ENCODE measurements at regions not wholly inside any gene's neighbourhood (a gene's known extent, or its start where the extent isn't known, plus 50 kb on each side); places are given as distances from the start of the nearest gene placed in this dataset.

DNA sequence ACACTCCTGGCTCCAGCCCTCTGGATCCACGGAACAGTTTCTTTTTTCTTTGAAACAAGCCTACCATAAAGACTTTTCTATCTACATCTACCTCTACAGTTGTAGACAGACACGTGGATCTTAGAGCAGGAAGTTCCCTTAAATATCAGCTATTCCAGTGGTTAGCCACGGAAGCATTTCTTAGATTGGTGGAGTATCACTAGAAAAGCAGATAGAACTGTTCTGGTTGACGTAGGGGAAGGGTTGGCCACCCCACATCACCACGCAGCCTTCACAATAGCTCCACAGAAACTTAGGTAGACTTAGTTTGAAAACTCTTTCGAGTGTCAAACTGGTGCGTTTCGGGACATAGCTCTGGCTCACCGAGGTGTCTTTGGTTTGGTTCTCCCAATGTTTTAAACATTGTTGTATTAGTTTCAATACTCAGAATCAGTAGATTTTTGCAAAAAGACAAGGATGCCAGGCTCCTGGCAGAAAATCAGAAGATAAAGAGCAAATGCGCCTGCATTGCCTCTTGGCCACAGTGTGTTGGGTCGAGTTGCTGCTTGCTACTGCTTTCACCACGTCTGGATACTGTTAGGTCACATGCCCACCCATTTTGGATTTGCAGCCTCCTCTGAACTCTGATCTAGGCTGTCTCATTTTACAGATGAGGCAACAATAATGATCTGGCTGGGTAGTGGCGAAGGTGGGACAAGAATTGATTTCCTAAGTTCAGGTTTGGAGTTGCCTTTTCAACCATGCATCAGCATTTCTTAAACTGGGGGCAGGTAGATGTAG lies 71.5 kb upstream of the DTNBP1 start:
- no peak for ATAC-seq
- H3K27ac ChIP-seq (ENCODE audit: low read length): no peak overlapping the region
- no peak overlapping the region for H3K4me3 ChIP-seq (ENCODE audit: low read depth in 2 of 2, low read length in 2 of 2)
- in situ Hi-C loops (cut with HindIII; ENCODE audit: low pct_unique_long_range_greater_than_20kb, low sequenced_read_pairs) (no loop called here), intact Hi-C loops (cut with micrococcal nuclease; ENCODE audit: unreplicated experiment) (no loop called here)
- no peak for TF ChIP-seq SIN3A (IDR thresholded peaks at IDR 0.05; ENCODE audit: borderline replicate concordance, insufficient read depth, low read depth, low read length)
- TF ChIP-seq, protein P1, sequence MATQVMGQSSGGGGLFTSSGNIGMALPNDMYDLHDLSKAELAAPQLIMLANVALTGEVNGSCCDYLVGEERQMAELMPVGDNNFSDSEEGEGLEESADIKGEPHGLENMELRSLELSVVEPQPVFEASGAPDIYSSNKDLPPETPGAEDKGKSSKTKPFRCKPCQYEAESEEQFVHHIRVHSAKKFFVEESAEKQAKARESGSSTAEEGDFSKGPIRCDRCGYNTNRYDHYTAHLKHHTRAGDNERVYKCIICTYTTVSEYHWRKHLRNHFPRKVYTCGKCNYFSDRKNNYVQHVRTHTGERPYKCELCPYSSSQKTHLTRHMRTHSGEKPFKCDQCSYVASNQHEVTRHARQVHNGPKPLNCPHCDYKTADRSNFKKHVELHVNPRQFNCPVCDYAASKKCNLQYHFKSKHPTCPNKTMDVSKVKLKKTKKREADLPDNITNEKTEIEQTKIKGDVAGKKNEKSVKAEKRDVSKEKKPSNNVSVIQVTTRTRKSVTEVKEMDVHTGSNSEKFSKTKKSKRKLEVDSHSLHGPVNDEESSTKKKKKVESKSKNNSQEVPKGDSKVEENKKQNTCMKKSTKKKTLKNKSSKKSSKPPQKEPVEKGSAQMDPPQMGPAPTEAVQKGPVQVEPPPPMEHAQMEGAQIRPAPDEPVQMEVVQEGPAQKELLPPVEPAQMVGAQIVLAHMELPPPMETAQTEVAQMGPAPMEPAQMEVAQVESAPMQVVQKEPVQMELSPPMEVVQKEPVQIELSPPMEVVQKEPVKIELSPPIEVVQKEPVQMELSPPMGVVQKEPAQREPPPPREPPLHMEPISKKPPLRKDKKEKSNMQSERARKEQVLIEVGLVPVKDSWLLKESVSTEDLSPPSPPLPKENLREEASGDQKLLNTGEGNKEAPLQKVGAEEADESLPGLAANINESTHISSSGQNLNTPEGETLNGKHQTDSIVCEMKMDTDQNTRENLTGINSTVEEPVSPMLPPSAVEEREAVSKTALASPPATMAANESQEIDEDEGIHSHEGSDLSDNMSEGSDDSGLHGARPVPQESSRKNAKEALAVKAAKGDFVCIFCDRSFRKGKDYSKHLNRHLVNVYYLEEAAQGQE (IDR thresholded peaks at IDR 0.05; ENCODE audit: insufficient read depth in 1 of 2, low read depth in 2 of 2, low read length in 1 of 2): no peak
- TF ChIP-seq CTCF (IDR thresholded peaks at IDR 0.05): no peak
- TF ChIP-seq POLR2AphosphoS5 (IDR thresholded peaks at IDR 0.05; ENCODE audit: low read depth, low read length): no peak
- no peak for TF ChIP-seq TCF7L2 (IDR thresholded peaks at IDR 0.05; ENCODE audit: low read depth, low read length)
- peaks cover 6% of the 10 kb centered on the region; the same call in 1 of the 2 replicates for H3K27me3 ChIP-seq (ENCODE audit: control insufficient read depth, insufficient read depth, low read length)
- no peaks in the 10 kb centered on the region for H3K36me3 ChIP-seq (ENCODE audit: control insufficient read depth, insufficient read depth, low read length)
- H3K9me3 ChIP-seq (ENCODE audit: control insufficient read depth, insufficient read depth, low read depth, low read length): no peaks in the 10 kb centered on the region
- BruUV-seq (replicated peaks): no TSS peak
- POLR2A ChIA-PET: no interaction called here
- H3K4me1 ChIP-seq (ENCODE audit: control insufficient read depth, insufficient read depth, low read length): no peaks in the 10 kb centered on the region
- CTCF ChIA-PET: no interaction called here
- DNase-seq (ENCODE audit: low read depth, low spot score): no peak

GRCh38 chr6:15730922-15731321 lies 68.1 kb upstream of the DTNBP1 start:
- Histone ChIP-seq H3K9me3 (ENCODE audit: control insufficient read depth, insufficient read depth, low read depth, low read length) (no peaks in the 10 kb centered on the region), H3K27ac (ENCODE audit: low read length) (no peak overlapping the region), H3K36me3 (ENCODE audit: control insufficient read depth, insufficient read depth, low read length) (no peaks in the 10 kb centered on the region), H3K4me3 (ENCODE audit: low read depth in 2 of 2, low read length in 2 of 2) (no peak overlapping the region), H3K27me3 (ENCODE audit: control insufficient read depth, insufficient read depth, low read length) (peaks cover 6% of the 10 kb centered on the region; the same call in 1 of the 2 replicates), H3K4me1 (ENCODE audit: control insufficient read depth, insufficient read depth, low read length) (no peaks in the 10 kb centered on the region)
- CTCF ChIA-PET: no interaction called here
- TF ChIP-seq, protein P1 (IDR thresholded peaks at IDR 0.05; ENCODE audit: insufficient read depth in 1 of 2, low read depth in 2 of 2, low read length in 1 of 2): no peak
- TF ChIP-seq TCF7L2 (IDR thresholded peaks at IDR 0.05; ENCODE audit: low read depth, low read length): no peak
- no peak for TF ChIP-seq POLR2AphosphoS5 (IDR thresholded peaks at IDR 0.05; ENCODE audit: low read depth, low read length)
- TF ChIP-seq SIN3A (IDR thresholded peaks at IDR 0.05; ENCODE audit: borderline replicate concordance, insufficient read depth, low read depth, low read length): no peak
- no peak for TF ChIP-seq CTCF (IDR thresholded peaks at IDR 0.05)
- DNase-seq (ENCODE audit: low read depth, low spot score) (no peak), ATAC-seq (no peak)
- intact Hi-C loops (cut with micrococcal nuclease; ENCODE audit: unreplicated experiment) (no loop called here), in situ Hi-C loops (cut with HindIII; ENCODE audit: low pct_unique_long_range_greater_than_20kb, low sequenced_read_pairs) (no loop called here)
- POLR2A ChIA-PET: no interaction called here
- BruUV-seq (replicated peaks): no TSS peak

All from Panc1 (cell line).